GM12878 (cell line): ENCODE measurements at regions not wholly inside any gene's neighbourhood (a gene's known extent, or its start where the extent isn't known, plus 50 kb on each side); places are given as distances from the start of the nearest gene placed in this dataset.

Source experiments
- ATAC-seq: fragments of 200-7000 bp; cut with Tn5 transposase; 3 replicates; pipeline ENCODE4 v1.9.1; 2020; ENCODE audit warnings: mild to moderate bottlenecking, moderate library complexity
- BruUV-seq: library from RNA; stranded (reverse); fragments of 400-500 nt; replicated peaks from 2 replicates; lab custom pipeline; 2021; lab: Mats Ljungman, UMichigan
- CTCF ChIA-PET: fragments of 300-600 bp; sonication (Branson Sonifier 250); formaldehyde crosslinking; extraction: SDS; loops from one replicate; lab custom pipeline; 2021; ENCODE audit warnings: inconsistent platforms; lab: Yijun Ruan, JAX
- POLR2A ChIA-PET: fragments of 350-600 bp; formaldehyde crosslinking; extraction: SDS; loops from one replicate; lab custom pipeline; 2021; ENCODE audit warnings: inconsistent platforms; lab: Charles Lee
- RAD21 ChIA-PET: fragments of 300-600 bp; sonication (Branson Sonifier 250); formaldehyde crosslinking; loops from one replicate; lab custom pipeline; 2023; ENCODE audit warnings: antibody characterized with exemption; ENCODE audit not compliant: unreplicated experiment; lab: Charles Lee
- SMC1A ChIA-PET: fragments of 300-600 bp; sonication (Branson Sonifier 250); formaldehyde crosslinking; loops from one replicate; lab custom pipeline; 2023; ENCODE audit not compliant: unreplicated experiment, uncharacterized antibody; lab: Charles Lee
- DNase-seq: peaks from one replicate; pipeline ENCODE4 v3.0.0-alpha.2; 2011; ENCODE audit warnings: low read depth, low spot score
- FAIRE-seq: peaks from 3 replicates; lab custom pipeline; 2011; peaks lifted over from hg19 to GRCh38; lab: Jason Lieb, UNC
- H2AFZ ChIP-seq: 2 replicates; pipeline ENCODE4 v1.6.0; 2011; ENCODE audit warnings: low read depth, low read length, control low read depth; ENCODE audit not compliant: control insufficient read depth
- H3K27ac ChIP-seq: 2 replicates; pipeline ENCODE4 v1.5.1; 2011; ENCODE audit warnings: control low read depth; ENCODE audit not compliant: control insufficient read depth, insufficient read depth
- H3K27me3 ChIP-seq, 2 experiments: replicated peaks in 1 of 2; 2 replicates each; pipeline versions ENCODE4 v1.6.0 to v1.6.1; 2011; ENCODE audit warnings: low read length in 1 of 2; ENCODE audit not compliant: control insufficient read depth in 2 of 2, insufficient read depth in 2 of 2
- H3K36me3 ChIP-seq, 2 experiments: 2 replicates each; pipeline ENCODE4 v1.5.1; 2011; ENCODE audit warnings: low read length in 1 of 2; ENCODE audit not compliant: control insufficient read depth in 2 of 2, insufficient read depth in 2 of 2
- H3K4me1 ChIP-seq: 2 replicates; pipeline ENCODE4 v1.6.1; 2011; ENCODE audit warnings: mild to moderate bottlenecking, low read length, moderate library complexity, mixed read lengths; ENCODE audit not compliant: control insufficient read depth, insufficient read depth
- H3K4me2 ChIP-seq: 2 replicates; pipeline ENCODE4 v1.6.0; 2011; ENCODE audit warnings: control low read depth; ENCODE audit not compliant: control insufficient read depth, insufficient read depth
- H3K4me3 ChIP-seq: fragments of 200-600 bp; sonication (generic); 2 replicates; pipeline ENCODE4 v1.5.1; 2016
- H3K79me2 ChIP-seq: 2 replicates; pipeline ENCODE4 v1.6.0; 2011; ENCODE audit warnings: low read length; ENCODE audit not compliant: control insufficient read depth, insufficient read depth
- H3K9ac ChIP-seq: 2 replicates; pipeline ENCODE4 v1.8.0; 2011; ENCODE audit warnings: low read length, control low read depth, mixed read lengths; ENCODE audit not compliant: control insufficient read depth, insufficient read depth
- H3K9me3 ChIP-seq: replicated peaks from 3 replicates; pipeline ENCODE4 v1.5.1; 2011; ENCODE audit warnings: mild to moderate bottlenecking, low read length; ENCODE audit not compliant: control insufficient read depth, insufficient read depth
- H4K20me1 ChIP-seq: 2 replicates; pipeline ENCODE4 v1.6.0; 2011; ENCODE audit not compliant: control insufficient read depth, insufficient read depth
- ATF7 ChIP-seq: fragments of 450-650 bp; IDR thresholded peaks from 2 replicates; pipeline ENCODE4 v1.6.1; 2016; ENCODE audit warnings: low read depth, mild to moderate bottlenecking
- BACH1 ChIP-seq: fragments of 450-650 bp; IDR thresholded peaks from 2 replicates; pipeline ENCODE4 v1.6.1; 2017; ENCODE audit warnings: mild to moderate bottlenecking, borderline replicate concordance
- BCL3 ChIP-seq: IDR thresholded peaks from 2 replicates; pipeline ENCODE4 v1.6.1; 2011; ENCODE audit warnings: borderline replicate concordance, low read depth, mild to moderate bottlenecking, moderate library complexity, low read length; ENCODE audit not compliant: insufficient read depth, poor library complexity, severe bottlenecking
- BCLAF1 ChIP-seq: fragments of 450-650 bp; IDR thresholded peaks from 2 replicates; pipeline ENCODE4 v1.6.1; 2017; ENCODE audit warnings: antibody characterized with exemption, mild to moderate bottlenecking, moderate library complexity
- DPF2 ChIP-seq: fragments of 450-650 bp; IDR thresholded peaks from 2 replicates; pipeline ENCODE4 v1.6.1; 2017; ENCODE audit warnings: mild to moderate bottlenecking
- EED ChIP-seq: sonication (generic); IDR thresholded peaks from 2 replicates; pipeline ENCODE4 v1.6.1; 2016; ENCODE audit warnings: antibody characterized with exemption, low read depth
- FOXK2 ChIP-seq: fragments of 450-650 bp; IDR thresholded peaks from 2 replicates; pipeline ENCODE4 v1.6.1; 2017; ENCODE audit warnings: mild to moderate bottlenecking, moderate library complexity
- HSF1 ChIP-seq: fragments of 150-350 bp; IDR thresholded peaks from 2 replicates; pipeline ENCODE4 v1.6.1; 2014; ENCODE audit warnings: mild to moderate bottlenecking, low read depth, low read length
- LARP7 ChIP-seq: fragments of 450-650 bp; IDR thresholded peaks from 2 replicates; pipeline ENCODE4 v1.6.1; 2017; ENCODE audit warnings: mild to moderate bottlenecking
- MTA3 ChIP-seq: IDR thresholded peaks from 2 replicates; pipeline ENCODE4 v1.6.1; 2012; ENCODE audit warnings: low read length, inconsistent platforms, borderline replicate concordance
- NBN ChIP-seq: fragments of 450-650 bp; IDR thresholded peaks from 2 replicates; pipeline ENCODE4 v1.6.1; 2016
- PAX8 ChIP-seq: fragments of 450-650 bp; IDR thresholded peaks from 2 replicates; pipeline ENCODE4 v1.6.1; 2017; ENCODE audit warnings: mild to moderate bottlenecking, moderate library complexity
- TCF7 ChIP-seq: IDR thresholded peaks from 2 replicates; pipeline ENCODE4 v1.6.1; 2014; ENCODE audit warnings: antibody characterized with exemption, borderline replicate concordance
- USF1 ChIP-seq: IDR thresholded peaks from 2 replicates; pipeline ENCODE4 v1.6.1; 2011; ENCODE audit warnings: borderline replicate concordance, low read depth, mild to moderate bottlenecking, moderate library complexity, mixed read lengths, low read length; ENCODE audit not compliant: insufficient read depth; ENCODE audit errors: extremely low read length
- WGBS: methylation state at CpG from one replicate; pipeline ENCODE4 v1.1.6; 2016; ENCODE audit warnings: low lambda C conversion rate; ENCODE audit not compliant: insufficient replicate concordance, insufficient coverage; ENCODE audit errors: missing lambda C conversion rate; 5-methylcytosine and 5-hydroxymethylcytosine counted together
- in situ Hi-C: fragments of 300-500 bp; cut with MboI; formaldehyde crosslinking; loops from 9 replicates; pipeline ENCODE4 v1.14.3; 2018; ENCODE audit warnings: mixed read lengths
- intact Hi-C: fragments of 100-400 bp; cut with micrococcal nuclease; formaldehyde crosslinking; loops from one replicate; pipeline ENCODE4 v1.14.2; 2022; ENCODE audit not compliant: unreplicated experiment

- H3K4me2 ChIP-seq = no peak overlapping the region
- H3K4me1 ChIP-seq = no peaks in the 10 kb centered on the region
- no peak overlapping the region for H2AFZ ChIP-seq
- RAD21 ChIA-PET = no interaction called here
- no peak overlapping the region for H3K4me3 ChIP-seq
- 26% methylated on average over 4 of the region's 4 CpGs for WGBS
- no peaks in the 10 kb centered on the region for H3K9me3 ChIP-seq
- H3K9ac ChIP-seq = no peak overlapping the region
- ATAC-seq (no peak), FAIRE-seq (no peak), DNase-seq (no peak)
- intact Hi-C loops (no loop called here), in situ Hi-C loops (no loop called here)
- no peaks in the 10 kb centered on the region for H3K27me3 ChIP-seq
- SMC1A ChIA-PET = no interaction called here
- no peaks in the 10 kb centered on the region for H3K36me3 ChIP-seq
- H4K20me1 ChIP-seq = no peaks in the 10 kb centered on the region
- TF ChIP-seq NBN (no peak), FOXK2 (no peak), TCF7 (no peak), ATF7 (no peak), EED (no peak), BACH1 (no peak), BCL3 (no peak), HSF1 (no peak), USF1 (no peak), DPF2 (no peak), BCLAF1 (no peak), PAX8 (no peak), MTA3 (no peak), LARP7 (no peak)
- POLR2A ChIA-PET = interaction anchor here (0.7 kb wide), 1 partner anchor 1066 kb away, joined by 5 read pairs; no protein-coding TSS in a partner anchor
- H3K27ac ChIP-seq = no peak overlapping the region
- BruUV-seq = no TSS peak
- CTCF ChIA-PET = interaction anchor here (0.6 kb wide), 1 partner anchor 274 kb away, joined by 3 read pairs; no protein-coding TSS in a partner anchor
- no peaks in the 10 kb centered on the region for H3K79me2 ChIP-seq
These were observed 320.1 kb downstream of the PTTG2 start for GRCh38 chr4:38280323-38280706.
